Mucosa of descending colon (tissue), 3 donors: ENCODE measurements at regions not wholly inside any gene's neighbourhood (a gene's known extent, or its start where the extent isn't known, plus 50 kb on each side); places are given as distances from the start of the nearest gene placed in this dataset.

Experiments used
- ATAC-seq: fragments of 200-7000 bp; cut with Tn5 transposase; one replicate; pipeline ENCODE4 v1.9.1; 2020; ENCODE audit warnings: mild to moderate bottlenecking, moderate library complexity
- DNase-seq, 3 donors: peaks; one replicate each; pipeline ENCODE4 v3.0.0-alpha.2; 2020
- H3K36me3 ChIP-seq: fragments of 200-600 bp; one replicate; pipeline ENCODE4 v1.8.0; 2021; ENCODE audit warnings: low read depth, mild to moderate bottlenecking
- H3K4me1 ChIP-seq: fragments of 200-600 bp; one replicate; pipeline ENCODE4 v1.8.0; 2021; ENCODE audit warnings: low read depth, mild to moderate bottlenecking
- H3K4me3 ChIP-seq: fragments of 200-600 bp; one replicate; pipeline ENCODE4 v1.8.0; 2021; ENCODE audit warnings: mild to moderate bottlenecking
- H3K9me3 ChIP-seq: fragments of 200-600 bp; one replicate; pipeline ENCODE4 v1.8.0; 2021; ENCODE audit warnings: mild to moderate bottlenecking
- CTCF ChIP-seq: fragments of 200-600 bp; IDR thresholded peaks from one replicate; pipeline ENCODE4 v1.8.0; 2022; ENCODE audit warnings: antibody characterized with exemption, mild to moderate bottlenecking
- intact Hi-C, 2 donors: fragments of 100-400 bp; cut with DNase I in 1 of 2; cut with micrococcal nuclease in 1 of 2; formaldehyde crosslinking; loops; one replicate each; pipeline versions ENCODE4 v1.11.0 to v1.11.1; 2022; cut with DNase I, micrococcal nuclease
- donor health status: DM: no; HTN: no; CAD: no; lungs with moderate emphysema.
- donor health status: DM: no; HTN: no; CAD: no.
- donor health status: DM: no; HTN: yes; CAD: no.

- Histone ChIP-seq H3K9me3 (no peaks in the 10 kb centered on the region), H3K36me3 (no peaks in the 10 kb centered on the region), H3K4me3 (no peak overlapping the region), H3K4me1 (no peaks in the 10 kb centered on the region)
- intact Hi-C loops: no loop called here
- ATAC-seq (no peak), DNase-seq (no peak)
- TF ChIP-seq CTCF: no peak
Observed at GRCh38 chr13:75161804-75162203, 320.2 kb downstream of the TBC1D4 start.

- DNase-seq (no peak), ATAC-seq (no peak)
- intact Hi-C loops: no loop called here
- H3K9me3 ChIP-seq: no peaks in the 10 kb centered on the region
- H3K36me3 ChIP-seq: no peaks in the 10 kb centered on the region
- TF ChIP-seq CTCF: no peak
- no peak overlapping the region for H3K4me3 ChIP-seq
- no peaks in the 10 kb centered on the region for H3K4me1 ChIP-seq
Observed at GRCh38 chr13:75160984-75161383, 321.0 kb downstream of the TBC1D4 start.

- no peaks in the 10 kb centered on the region for H3K9me3 ChIP-seq
- H3K4me3 ChIP-seq: no peak overlapping the region
- DNase-seq (no peak), ATAC-seq (no peak)
- intact Hi-C loops: no loop called here
- H3K36me3 ChIP-seq: no peaks in the 10 kb centered on the region
- H3K4me1 ChIP-seq: no peaks in the 10 kb centered on the region
- no peak for TF ChIP-seq CTCF
Observed at GRCh38 chr13:75154331-75154730, 327.6 kb downstream of the TBC1D4 start.

- no peak for DNase-seq
- TF ChIP-seq CTCF: no peak
- Histone ChIP-seq H3K4me3 (no peak overlapping the region), H3K9me3 (no peaks in the 10 kb centered on the region), H3K36me3 (no peaks in the 10 kb centered on the region), H3K4me1 (no peaks in the 10 kb centered on the region)
- intact Hi-C loops: no loop called here
- ATAC-seq: no peak
Observed at GRCh38 chr13:75153834-75154233, 328.1 kb downstream of the TBC1D4 start.

- intact Hi-C loops: no loop called here
- ATAC-seq: no peak
- Histone ChIP-seq H3K9me3 (no peaks in the 10 kb centered on the region), H3K4me1 (no peaks in the 10 kb centered on the region), H3K36me3 (no peaks in the 10 kb centered on the region), H3K4me3 (no peak overlapping the region)
- no peak for TF ChIP-seq CTCF
- DNase-seq: no peak
Observed at GRCh38 chr13:75153386-75153785, 328.6 kb downstream of the TBC1D4 start.

- Histone ChIP-seq H3K4me1 (no peaks in the 10 kb centered on the region), H3K4me3 (no peak overlapping the region), H3K36me3 (no peaks in the 10 kb centered on the region), H3K9me3 (no peaks in the 10 kb centered on the region)
- no peak for ATAC-seq
- intact Hi-C loops: no loop called here
- no peak for TF ChIP-seq CTCF
- DNase-seq: no peak
Observed at GRCh38 chr13:75151081-75151643, 330.8 kb downstream of the TBC1D4 start.
